NCI-H1048 (cell line): ENCODE measurements at regions not wholly inside any gene's neighbourhood (a gene's known extent, or its start where the extent isn't known, plus 50 kb on each side); places are given as distances from the start of the nearest gene placed in this dataset.

Experiments
- DNase-seq: peaks from one replicate; lab custom pipeline; 2025; lab: John Stamatoyannopoulos, UW

GRCh38 chr1:221430152-221430960 is 311.5 kb downstream of the DUSP10 start:
- DNase-seq: no peak

GRCh38 chr1:221431068-221431651 is 310.7 kb downstream of the DUSP10 start:
- no peak for DNase-seq

GRCh38 chr1:221431961-221432360 is 309.9 kb downstream of the DUSP10 start:
- DNase-seq: no peak

GRCh38 chr1:221435504-221435904 is 306.4 kb downstream of the DUSP10 start:
- DNase-seq: no peak

- no peak for DNase-seq
Measured at GRCh38 chr1:221437171-221437570, 304.7 kb downstream of the DUSP10 start.

- DNase-seq: no peak
Measured at GRCh38 chr1:221437926-221438325, 304.0 kb downstream of the DUSP10 start.

- DNase-seq: no peak
Measured at GRCh38 chr1:221439008-221439746, 302.7 kb downstream of the DUSP10 start.

GRCh38 chr1:221439747-221440501 is 302.0 kb downstream of the DUSP10 start:
- DNase-seq: peak; percentile 36

GRCh38 chr1:221440658-221441057 is 301.2 kb downstream of the DUSP10 start:
- DNase-seq: no peak

- DNase-seq: no peak
Measured at GRCh38 chr1:221442056-221442455, 299.8 kb downstream of the DUSP10 start.

- DNase-seq: no peak
Measured at GRCh38 chr1:221444346-221444745, 297.5 kb downstream of the DUSP10 start.

- DNase-seq: no peak
Measured at GRCh38 chr1:221448585-221449175, 293.2 kb downstream of the DUSP10 start.

GRCh38 chr1:221449194-221449593 is 292.7 kb downstream of the DUSP10 start:
- DNase-seq: no peak

GRCh38 chr1:221449801-221450470 is 292.0 kb downstream of the DUSP10 start:
- DNase-seq: no peak

GRCh38 chr1:221451741-221452140 is 290.1 kb downstream of the DUSP10 start:
- DNase-seq: no peak

- no peak for DNase-seq
Measured at GRCh38 chr1:221454096-221454495, 287.8 kb downstream of the DUSP10 start.

- no peak for DNase-seq
Measured at GRCh38 chr1:221456918-221457317, 285.0 kb downstream of the DUSP10 start.

- DNase-seq: no peak
Measured at GRCh38 chr1:221457685-221458446, 284.0 kb downstream of the DUSP10 start.

- no peak for DNase-seq
Measured at GRCh38 chr1:221458447-221459156, 283.3 kb downstream of the DUSP10 start.

GRCh38 chr1:221459558-221459957 is 282.3 kb downstream of the DUSP10 start:
- no peak for DNase-seq
